ENCODE measurements at regions not wholly inside any gene's neighbourhood (a gene's known extent, or its start where the extent isn't known, plus 50 kb on each side); places are given as distances from the start of the nearest gene placed in this dataset.

DNA sequence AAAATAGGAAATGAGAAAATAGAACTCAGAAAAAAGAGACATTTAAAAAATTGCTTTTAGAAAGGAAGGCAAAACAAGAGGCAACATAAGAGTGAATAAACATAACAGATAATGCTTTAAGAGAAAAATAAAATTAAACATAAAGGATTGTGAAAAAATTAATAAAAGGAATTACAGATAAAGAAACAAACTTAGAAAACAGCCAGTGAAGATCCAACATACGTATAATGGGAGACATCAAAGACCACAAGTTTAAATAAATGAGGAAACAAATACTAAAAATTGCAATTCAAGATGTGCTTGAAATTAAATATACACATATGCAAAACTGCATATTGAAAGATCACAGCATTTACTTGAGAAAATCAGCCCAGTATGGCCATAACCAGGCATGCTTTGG, 448.9 kb downstream of the NBAS start:
- no peak for ATAC-seq
- TF ChIP-seq ZFP3 (CRISPR knock-in tag; IDR thresholded peaks at IDR 0.05): no peak
- no peak for TF ChIP-seq ESRRG (CRISPR knock-in tag; IDR thresholded peaks at IDR 0.05)
- no peak for TF ChIP-seq OSR1 (CRISPR knock-in tag; IDR thresholded peaks at IDR 0.05)
- TF ChIP-seq BACH2 (CRISPR knock-in tag; IDR thresholded peaks at IDR 0.05; ENCODE audit: borderline replicate concordance): no peak
- TF ChIP-seq GLIS3 (CRISPR knock-in tag; IDR thresholded peaks at IDR 0.05): no peak
- TF ChIP-seq, protein P1, sequence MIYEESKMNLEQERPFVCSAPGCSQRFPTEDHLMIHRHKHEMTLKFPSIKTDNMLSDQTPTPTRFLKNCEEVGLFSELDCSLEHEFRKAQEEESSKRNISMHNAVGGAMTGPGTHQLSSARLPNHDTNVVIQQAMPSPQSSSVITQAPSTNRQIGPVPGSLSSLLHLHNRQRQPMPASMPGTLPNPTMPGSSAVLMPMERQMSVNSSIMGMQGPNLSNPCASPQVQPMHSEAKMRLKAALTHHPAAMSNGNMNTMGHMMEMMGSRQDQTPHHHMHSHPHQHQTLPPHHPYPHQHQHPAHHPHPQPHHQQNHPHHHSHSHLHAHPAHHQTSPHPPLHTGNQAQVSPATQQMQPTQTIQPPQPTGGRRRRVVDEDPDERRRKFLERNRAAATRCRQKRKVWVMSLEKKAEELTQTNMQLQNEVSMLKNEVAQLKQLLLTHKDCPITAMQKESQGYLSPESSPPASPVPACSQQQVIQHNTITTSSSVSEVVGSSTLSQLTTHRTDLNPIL (CRISPR knock-in tag; IDR thresholded peaks at IDR 0.05; ENCODE audit: low read depth): no peak
- TF ChIP-seq ZNF70 (CRISPR knock-in tag; IDR thresholded peaks at IDR 0.05): no peak
- TF ChIP-seq SNAI2 (CRISPR knock-in tag; IDR thresholded peaks at IDR 0.05): no peak
- no peak for TF ChIP-seq PPARA (CRISPR knock-in tag; IDR thresholded peaks at IDR 0.05; ENCODE audit: borderline replicate concordance)
- no peak for TF ChIP-seq ZFP30 (CRISPR knock-in tag; IDR thresholded peaks at IDR 0.05)
- TF ChIP-seq, protein P2, sequence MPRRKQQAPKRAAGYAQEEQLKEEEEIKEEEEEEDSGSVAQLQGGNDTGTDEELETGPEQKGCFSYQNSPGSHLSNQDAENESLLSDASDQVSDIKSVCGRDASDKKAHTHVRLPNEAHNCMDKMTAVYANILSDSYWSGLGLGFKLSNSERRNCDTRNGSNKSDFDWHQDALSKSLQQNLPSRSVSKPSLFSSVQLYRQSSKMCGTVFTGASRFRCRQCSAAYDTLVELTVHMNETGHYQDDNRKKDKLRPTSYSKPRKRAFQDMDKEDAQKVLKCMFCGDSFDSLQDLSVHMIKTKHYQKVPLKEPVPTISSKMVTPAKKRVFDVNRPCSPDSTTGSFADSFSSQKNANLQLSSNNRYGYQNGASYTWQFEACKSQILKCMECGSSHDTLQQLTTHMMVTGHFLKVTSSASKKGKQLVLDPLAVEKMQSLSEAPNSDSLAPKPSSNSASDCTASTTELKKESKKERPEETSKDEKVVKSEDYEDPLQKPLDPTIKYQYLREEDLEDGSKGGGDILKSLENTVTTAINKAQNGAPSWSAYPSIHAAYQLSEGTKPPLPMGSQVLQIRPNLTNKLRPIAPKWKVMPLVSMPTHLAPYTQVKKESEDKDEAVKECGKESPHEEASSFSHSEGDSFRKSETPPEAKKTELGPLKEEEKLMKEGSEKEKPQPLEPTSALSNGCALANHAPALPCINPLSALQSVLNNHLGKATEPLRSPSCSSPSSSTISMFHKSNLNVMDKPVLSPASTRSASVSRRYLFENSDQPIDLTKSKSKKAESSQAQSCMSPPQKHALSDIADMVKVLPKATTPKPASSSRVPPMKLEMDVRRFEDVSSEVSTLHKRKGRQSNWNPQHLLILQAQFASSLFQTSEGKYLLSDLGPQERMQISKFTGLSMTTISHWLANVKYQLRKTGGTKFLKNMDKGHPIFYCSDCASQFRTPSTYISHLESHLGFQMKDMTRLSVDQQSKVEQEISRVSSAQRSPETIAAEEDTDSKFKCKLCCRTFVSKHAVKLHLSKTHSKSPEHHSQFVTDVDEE (CRISPR knock-in tag; IDR thresholded peaks at IDR 0.05): no peak
- no peak for TF ChIP-seq TCF4 (CRISPR knock-in tag; IDR thresholded peaks at IDR 0.05; ENCODE audit: borderline replicate concordance)

DNA sequence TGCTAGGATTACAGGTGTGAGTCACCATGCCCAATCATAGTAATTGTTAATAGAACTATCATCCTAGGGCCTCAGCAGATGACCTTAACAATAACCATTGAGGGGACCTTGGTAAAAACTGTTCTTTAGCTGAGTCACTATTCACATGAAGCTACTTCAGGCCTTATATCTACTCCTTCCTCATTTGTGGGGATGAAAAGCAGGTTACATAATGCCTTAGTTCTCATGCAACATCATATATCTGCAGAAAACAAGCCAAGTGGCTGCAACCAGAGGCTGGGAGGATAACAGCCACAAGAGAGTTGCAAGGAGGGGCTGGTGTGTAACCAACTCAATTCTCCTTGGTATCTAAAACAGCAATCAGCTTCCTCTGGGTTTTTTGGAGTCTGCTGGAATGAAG, 445.4 kb downstream of the NBAS start:
- TF ChIP-seq, protein P1 (CRISPR knock-in tag; IDR thresholded peaks at IDR 0.05; ENCODE audit: low read depth): no peak
- TF ChIP-seq SNAI2 (CRISPR knock-in tag; IDR thresholded peaks at IDR 0.05) (no peak), ISL1 (CRISPR knock-in tag; IDR thresholded peaks at IDR 0.05) (no peak), TOX (CRISPR knock-in tag; IDR thresholded peaks at IDR 0.05; ENCODE audit: borderline replicate concordance) (no peak), ESRRG (CRISPR knock-in tag; IDR thresholded peaks at IDR 0.05) (no peak), PPARA (CRISPR knock-in tag; IDR thresholded peaks at IDR 0.05; ENCODE audit: borderline replicate concordance) (no peak), ZC3H10 (CRISPR knock-in tag; IDR thresholded peaks at IDR 0.05) (no peak), CSDC2 (CRISPR knock-in tag; IDR thresholded peaks at IDR 0.05) (no peak), GLIS3 (CRISPR knock-in tag; IDR thresholded peaks at IDR 0.05) (no peak), ZFP3 (CRISPR knock-in tag; IDR thresholded peaks at IDR 0.05) (no peak), ZNF70 (CRISPR knock-in tag; IDR thresholded peaks at IDR 0.05) (no peak), ZNF565 (CRISPR knock-in tag; conservative IDR thresholded peaks at IDR 0.05; ENCODE audit: low read depth) (no peak), ARNTL (CRISPR knock-in tag; IDR thresholded peaks at IDR 0.05; ENCODE audit: borderline replicate concordance, low read depth) (no peak)
- ATAC-seq: no peak

- ATAC-seq: no peak
Observed at GRCh38 chr2:15116830-15117229, 444.3 kb downstream of the NBAS start.

More at GRCh38 chr2:15116830-15117229, 444.3 kb downstream of the NBAS start:
- TF ChIP-seq CSDC2 (CRISPR knock-in tag; IDR thresholded peaks at IDR 0.05) (no peak), ZNF8 (CRISPR knock-in tag; IDR thresholded peaks at IDR 0.05) (no peak), ZFP30 (CRISPR knock-in tag; IDR thresholded peaks at IDR 0.05) (no peak), GLIS3 (CRISPR knock-in tag; IDR thresholded peaks at IDR 0.05) (no peak), TOX (CRISPR knock-in tag; IDR thresholded peaks at IDR 0.05; ENCODE audit: borderline replicate concordance) (no peak), BACH2 (CRISPR knock-in tag; IDR thresholded peaks at IDR 0.05; ENCODE audit: borderline replicate concordance) (no peak), POU6F1 (CRISPR knock-in tag; IDR thresholded peaks at IDR 0.05; ENCODE audit: borderline replicate concordance, low read depth) (no peak), OSR1 (CRISPR knock-in tag; IDR thresholded peaks at IDR 0.05) (no peak), RARB (CRISPR knock-in tag; IDR thresholded peaks at IDR 0.05) (no peak), ISL1 (CRISPR knock-in tag; IDR thresholded peaks at IDR 0.05) (no peak), PPARA (CRISPR knock-in tag; IDR thresholded peaks at IDR 0.05; ENCODE audit: borderline replicate concordance) (no peak)
- TF ChIP-seq, protein P2 (CRISPR knock-in tag; IDR thresholded peaks at IDR 0.05): no peak
